GM20000 (cell line): ENCODE measurements at regions not wholly inside any gene's neighbourhood (a gene's known extent, or its start where the extent isn't known, plus 50 kb on each side); places are given as distances from the start of the nearest gene placed in this dataset.

Experiments used
- DNase-seq: peaks from one replicate; pipeline ENCODE4 v3.0.0; 2012; ENCODE audit warnings: low spot score
- CTCF ChIP-seq: IDR thresholded peaks from 2 replicates; pipeline ENCODE4 v1.5.1; 2012; ENCODE audit warnings: mild to moderate bottlenecking, control low read depth; ENCODE audit errors: extremely low read depth, missing control alignments

- no peak for TF ChIP-seq CTCF
- DNase-seq = no peak
Observed at GRCh38 chr12:126998031-126998430, 1268.9 kb upstream of the TMEM132C start.

- no peak for DNase-seq
- TF ChIP-seq CTCF = no peak
Observed at GRCh38 chr12:126998747-126999285, 1268.2 kb upstream of the TMEM132C start.

- TF ChIP-seq CTCF = no peak
Observed at GRCh38 chr12:126999352-126999751, 1267.6 kb upstream of the TMEM132C start.

GRCh38 chr12:127005406-127005805, 1261.6 kb upstream of the TMEM132C start:
- DNase-seq = no peak
- no peak for TF ChIP-seq CTCF

More at GRCh38 chr12:126999352-126999751, 1267.6 kb upstream of the TMEM132C start:
- no peak for DNase-seq

- no peak for TF ChIP-seq CTCF
- DNase-seq = no peak
Observed at GRCh38 chr12:127006972-127007371, 1260.0 kb upstream of the TMEM132C start.

- no peak for DNase-seq
Observed at GRCh38 chr12:127008755-127009403, 1258.1 kb upstream of the TMEM132C start.

More at GRCh38 chr12:127008755-127009403, 1258.1 kb upstream of the TMEM132C start:
- TF ChIP-seq CTCF = no peak
